Keratinocyte (primary cell): ENCODE measurements at regions not wholly inside any gene's neighbourhood (a gene's known extent, or its start where the extent isn't known, plus 50 kb on each side); places are given as distances from the start of the nearest gene placed in this dataset.
A peak's percentile ranks its signal among the peaks of the same experiment; 100 is the strongest.

Source experiments
- DNase-seq: peaks from one replicate; pipeline ENCODE4 v3.0.0-alpha.2; 2011; ENCODE audit warnings: low read depth, missing footprints, low spot score
- FAIRE-seq: peaks from 2 replicates; lab custom pipeline; 2011; peaks lifted over from hg19 to GRCh38; lab: Jason Lieb, UNC
- H2AFZ ChIP-seq: 2 replicates; pipeline ENCODE4 v1.6.0; 2012; ENCODE audit warnings: low read length, control low read depth, inconsistent platforms; ENCODE audit not compliant: control insufficient read depth
- H3K27ac ChIP-seq: 2 replicates; pipeline ENCODE4 v1.5.1; 2011; ENCODE audit warnings: low read length; ENCODE audit not compliant: control insufficient read depth, insufficient read depth
- H3K27me3 ChIP-seq: 3 replicates; pipeline ENCODE4 v1.6.0; 2011; ENCODE audit warnings: low read length; ENCODE audit not compliant: control insufficient read depth, insufficient read depth; ENCODE audit errors: extremely low read depth
- H3K36me3 ChIP-seq, 2 experiments: 2 replicates in 1 of 2; 3 replicates in 1 of 2; pipeline ENCODE4 v1.5.1; 2011; ENCODE audit warnings: low read length in 2 of 2, mild to moderate bottlenecking in 1 of 2; ENCODE audit not compliant: control insufficient read depth in 2 of 2, insufficient read depth in 2 of 2; ENCODE audit errors: extremely low read depth in 1 of 2
- H3K4me1 ChIP-seq: 3 replicates; pipeline ENCODE4 v1.5.1; 2011; ENCODE audit warnings: low read length; ENCODE audit not compliant: control insufficient read depth, insufficient read depth; ENCODE audit errors: extremely low read depth
- H3K4me2 ChIP-seq: 3 replicates; pipeline ENCODE4 v1.6.0; 2011; ENCODE audit warnings: low read depth, low read length; ENCODE audit not compliant: control insufficient read depth, insufficient read depth; ENCODE audit errors: extremely low read depth
- H3K4me3 ChIP-seq, 3 experiments: fragments of 200-600 bp in 1 of 3; sonication (generic) in 1 of 3; 2 replicates in 2 of 3; 3 replicates in 1 of 3; pipeline ENCODE4 v1.5.1; 2011 to 2016; ENCODE audit warnings: low read length in 3 of 3, mild to moderate bottlenecking in 3 of 3, control low read depth in 2 of 3, inconsistent platforms in 1 of 3, low read depth in 1 of 3, mixed read lengths in 1 of 3, mixed run types in 1 of 3, moderate library complexity in 1 of 3; ENCODE audit not compliant: control insufficient read depth in 2 of 3, insufficient read depth in 2 of 3; ENCODE audit errors: extremely low read depth in 1 of 3
- H3K79me2 ChIP-seq: 2 replicates; pipeline ENCODE4 v1.6.0; 2012; ENCODE audit warnings: low read length; ENCODE audit not compliant: control insufficient read depth, insufficient read depth
- H3K9ac ChIP-seq: 3 replicates; pipeline ENCODE4 v1.6.0; 2011; ENCODE audit warnings: low read length; ENCODE audit not compliant: control insufficient read depth, insufficient read depth; ENCODE audit errors: extremely low read depth
- H3K9me1 ChIP-seq: 3 replicates; pipeline ENCODE4 v1.6.0; 2011; ENCODE audit warnings: low read length; ENCODE audit not compliant: control insufficient read depth, insufficient read depth; ENCODE audit errors: extremely low read depth
- H3K9me3 ChIP-seq: 2 replicates; pipeline ENCODE4 v1.5.1; 2012; ENCODE audit warnings: low read depth, low read length; ENCODE audit not compliant: control insufficient read depth
- H4K20me1 ChIP-seq: 3 replicates; pipeline ENCODE4 v1.6.0; 2011; ENCODE audit warnings: low read length; ENCODE audit not compliant: control insufficient read depth, insufficient read depth; ENCODE audit errors: extremely low read depth
- CTCF ChIP-seq, 3 experiments: IDR thresholded peaks in 1 of 3; conservative IDR thresholded peaks in 1 of 3; optimal IDR thresholded peaks in 1 of 3; 2 replicates in 2 of 3; 3 replicates in 1 of 3; pipeline versions ENCODE3 to v1.5.1; 2011; ENCODE audit warnings: low read length in 3 of 3, mild to moderate bottlenecking in 3 of 3, moderate library complexity in 2 of 3, control low read depth in 1 of 3, inconsistent platforms in 1 of 3; ENCODE audit not compliant: insufficient read depth in 2 of 3; ENCODE audit errors: extremely low read depth in 1 of 3
- EZH2 ChIP-seq: IDR thresholded peaks from one replicate; pipeline ENCODE4 v1.6.1; 2012; ENCODE audit warnings: inconsistent platforms, mild to moderate bottlenecking, low read length, moderate library complexity
- dilution Hi-C: fragments of 300-500 bp; cut with MboI; formaldehyde crosslinking; loops from one replicate; pipeline ENCODE4 v1.7.0; 2020; ENCODE audit warnings: low sequenced_read_pairs; ENCODE audit not compliant: extremely low pct_ligation_motif_present

DNA sequence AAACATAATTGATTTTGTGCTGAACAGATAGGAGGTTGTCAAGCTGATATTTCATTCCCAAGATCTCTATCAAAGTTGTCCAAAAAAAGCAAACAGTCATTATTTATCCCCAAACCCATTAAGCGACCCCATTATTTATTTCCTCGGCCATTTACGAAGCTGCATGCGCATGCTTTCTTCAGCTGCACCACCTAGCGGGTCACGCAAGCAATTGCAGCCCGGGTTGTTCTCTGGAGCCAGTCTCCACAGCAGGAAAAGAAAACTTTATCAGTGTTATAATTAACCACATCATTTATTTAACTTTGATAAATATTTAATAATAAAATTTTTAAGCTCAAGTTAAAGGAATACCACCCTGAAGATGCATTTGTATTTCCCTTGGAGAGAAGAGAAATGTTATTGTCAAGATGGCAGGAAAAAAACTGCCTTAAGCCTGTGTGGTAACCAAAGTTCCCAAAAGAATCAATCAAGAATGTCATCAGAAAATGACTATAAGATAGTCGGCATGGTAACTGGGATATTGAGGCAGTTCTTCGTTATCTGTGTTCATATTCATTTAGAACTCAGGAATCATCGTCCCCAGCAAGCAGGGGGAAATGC is 304.7 kb downstream of the FBXO15 start:
- H3K4me1 ChIP-seq = no peaks in the 10 kb centered on the region
- H3K4me3 ChIP-seq = no peak overlapping the region
- H3K36me3 ChIP-seq = no peaks in the 10 kb centered on the region
- dilution Hi-C loops = no loop called here
- no peaks in the 10 kb centered on the region for H4K20me1 ChIP-seq
- FAIRE-seq (peak; percentile 59), DNase-seq (no peak)
- no peaks in the 10 kb centered on the region for H3K9me3 ChIP-seq
- no peaks in the 10 kb centered on the region for H3K79me2 ChIP-seq
- no peak overlapping the region for H3K9ac ChIP-seq
- no peaks in the 10 kb centered on the region for H3K27me3 ChIP-seq
- H2AFZ ChIP-seq = peak overlapping the region; percentile 39
- H3K9me1 ChIP-seq = no peaks in the 10 kb centered on the region
- peak overlapping the region; percentile 60 for H3K4me2 ChIP-seq
- H3K27ac ChIP-seq = no peak overlapping the region
- TF ChIP-seq EZH2 = no peak
- peak; percentile 87 to 90 (median 89) for TF ChIP-seq CTCF (optimal IDR thresholded peaks at IDR 0.05 in 1 of 3, IDR thresholded peaks at IDR 0.05 in 1 of 3, conservative IDR thresholded peaks at IDR 0.05 in 1 of 3; ENCODE audit: extremely low read depth in 1 of 3, insufficient read depth in 2 of 3, low read length in 3 of 3)

DNA sequence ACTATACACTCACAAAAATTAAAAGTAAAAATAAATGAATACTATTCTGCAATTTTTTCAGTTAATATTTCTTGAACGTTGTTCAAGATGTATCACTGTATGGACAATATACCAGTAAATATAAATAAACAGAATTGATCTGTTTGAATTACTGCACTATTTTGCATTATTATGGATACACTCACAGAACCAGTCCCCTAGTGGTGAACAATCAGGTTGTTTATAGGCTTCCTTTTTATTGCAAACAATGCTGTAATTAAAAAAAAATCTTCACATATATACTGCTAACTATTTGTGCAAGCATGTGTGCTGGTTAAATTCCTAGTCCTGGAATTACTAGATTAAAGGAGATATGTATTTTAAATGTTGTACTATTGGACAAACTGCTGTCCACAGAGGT is 306.0 kb downstream of the FBXO15 start:
- Histone ChIP-seq H2AFZ (no peak overlapping the region), H3K9me3 (no peaks in the 10 kb centered on the region), H3K4me1 (no peaks in the 10 kb centered on the region), H3K4me3 (no peak overlapping the region), H3K9ac (no peak overlapping the region), H3K27me3 (no peaks in the 10 kb centered on the region), H3K36me3 (no peaks in the 10 kb centered on the region), H3K27ac (no peak overlapping the region), H4K20me1 (no peaks in the 10 kb centered on the region), H3K79me2 (no peaks in the 10 kb centered on the region), H3K4me2 (no peak overlapping the region), H3K9me1 (no peaks in the 10 kb centered on the region)
- no peak for TF ChIP-seq EZH2
- peak in 1 of 3 experiments; percentile 30 for TF ChIP-seq CTCF (optimal IDR thresholded peaks at IDR 0.05 in 1 of 3, IDR thresholded peaks at IDR 0.05 in 1 of 3, conservative IDR thresholded peaks at IDR 0.05 in 1 of 3; ENCODE audit: extremely low read depth in 1 of 3, insufficient read depth in 2 of 3, low read length in 3 of 3)
- no peak for FAIRE-seq
- dilution Hi-C loops = no loop called here
- DNase-seq = no peak
